ENCODE measurements at regions not wholly inside any gene's neighbourhood (a gene's known extent, or its start where the extent isn't known, plus 50 kb on each side); places are given as distances from the start of the nearest gene placed in this dataset.
"Not testable (repeated sequence)": the region's sequence is repeated elsewhere in the genome, so short reads cannot be mapped to it uniquely, and the experiment has no call there.

GRCh38 chr11:67873223-67873622 lies 130.7 kb downstream of the UNC93B1 start:
- DNase-seq (ENCODE audit: low spot score), result not testable (repeated sequence)

- DNase-seq (ENCODE audit: low spot score), result not testable (repeated sequence)
Measured at GRCh38 chr11:67871168-67871567, 132.7 kb downstream of the UNC93B1 start.

GRCh38 chr11:67862896-67863295 lies 141.0 kb downstream of the UNC93B1 start:
- DNase-seq (ENCODE audit: low spot score), result not testable (repeated sequence)

GRCh38 chr11:67859513-67860161 lies 144.3 kb downstream of the UNC93B1 start:
- DNase-seq (ENCODE audit: low spot score), result not testable (repeated sequence)

GRCh38 chr11:67850747-67851146 lies 153.2 kb downstream of the UNC93B1 start:
- DNase-seq (ENCODE audit: low spot score), result not testable (repeated sequence)

- DNase-seq (ENCODE audit: low spot score), result not testable (repeated sequence)
Measured at GRCh38 chr11:67849766-67850165, 154.1 kb downstream of the UNC93B1 start.

- not testable (repeated sequence) for DNase-seq (ENCODE audit: low spot score)
Measured at GRCh38 chr11:67847896-67848875, 155.7 kb downstream of the UNC93B1 start.

GRCh38 chr11:67846303-67846702 lies 157.6 kb downstream of the UNC93B1 start:
- not testable (repeated sequence) for DNase-seq (ENCODE audit: low spot score)

- DNase-seq (ENCODE audit: low spot score), result not testable (repeated sequence)
Measured at GRCh38 chr11:67845296-67845695, 158.6 kb downstream of the UNC93B1 start.

GRCh38 chr11:67840599-67840998 lies 163.3 kb downstream of the UNC93B1 start:
- DNase-seq (ENCODE audit: low spot score), result not testable (repeated sequence)

- not testable (repeated sequence) for DNase-seq (ENCODE audit: low spot score)
Measured at GRCh38 chr11:67830152-67830551, 155.7 kb upstream of the ALDH3B2 start.

GRCh38 chr11:67826951-67827296 lies 152.5 kb upstream of the ALDH3B2 start:
- not testable (repeated sequence) for DNase-seq (ENCODE audit: low spot score)

GRCh38 chr11:67826028-67826950 lies 151.9 kb upstream of the ALDH3B2 start:
- not testable (repeated sequence) for DNase-seq (ENCODE audit: low spot score)

- DNase-seq (ENCODE audit: low spot score), result not testable (repeated sequence)
Measured at GRCh38 chr11:67824861-67825260, 150.4 kb upstream of the ALDH3B2 start.

- DNase-seq (ENCODE audit: low spot score), result no peak
Measured at GRCh38 chr11:67820081-67820480, 145.7 kb upstream of the ALDH3B2 start.

GRCh38 chr11:67817558-67817957 lies 143.1 kb upstream of the ALDH3B2 start:
- not testable (repeated sequence) for DNase-seq (ENCODE audit: low spot score)

GRCh38 chr11:67809301-67809700 lies 134.9 kb upstream of the ALDH3B2 start:
- not testable (repeated sequence) for DNase-seq (ENCODE audit: low spot score)

- DNase-seq (ENCODE audit: low spot score), result not testable (repeated sequence)
Measured at GRCh38 chr11:67807896-67808295, 133.5 kb upstream of the ALDH3B2 start.

- DNase-seq (ENCODE audit: low spot score), result not testable (repeated sequence)
Measured at GRCh38 chr11:67806728-67807235, 132.4 kb upstream of the ALDH3B2 start.

- DNase-seq (ENCODE audit: low spot score), result not testable (repeated sequence)
Measured at GRCh38 chr11:67806183-67806582, 131.8 kb upstream of the ALDH3B2 start.
